CD4-positive, alpha-beta T cell treated with Interferon gamma for 1 hour (primary cell): ENCODE measurements at regions not wholly inside any gene's neighbourhood (a gene's known extent, or its start where the extent isn't known, plus 50 kb on each side); places are given as distances from the start of the nearest gene placed in this dataset.

ENCODE experiments used
- DNase-seq: peaks from one replicate; pipeline ENCODE4 v3.0.0-alpha.2; 2020

- no peak for DNase-seq
These were observed 328.8 kb upstream of the GATB start for GRCh38 chr4:152089584-152089983.

- no peak for DNase-seq
These were observed 326.5 kb upstream of the GATB start for GRCh38 chr4:152087335-152087734.

- no peak for DNase-seq
These were observed 324.9 kb upstream of the GATB start for GRCh38 chr4:152085657-152086056.

- DNase-seq, result no peak
These were observed 322.5 kb upstream of the GATB start for GRCh38 chr4:152083338-152083737.

GRCh38 chr4:152081024-152081423 is 320.2 kb upstream of the GATB start:
- DNase-seq, result no peak

GRCh38 chr4:152079543-152080293 is 318.9 kb upstream of the GATB start:
- DNase-seq, result peak; percentile 43

- no peak for DNase-seq
These were observed 318.3 kb upstream of the GATB start for GRCh38 chr4:152079079-152079478.

- DNase-seq, result no peak
These were observed 316.8 kb upstream of the GATB start for GRCh38 chr4:152077582-152077981.

GRCh38 chr4:152075253-152075928 is 314.6 kb upstream of the GATB start:
- no peak for DNase-seq

- DNase-seq, result no peak
These were observed 313.8 kb upstream of the GATB start for GRCh38 chr4:152074573-152074972.

GRCh38 chr4:152074088-152074437 is 313.3 kb upstream of the GATB start:
- DNase-seq, result no peak

- DNase-seq, result no peak
These were observed 312.7 kb upstream of the GATB start for GRCh38 chr4:152073351-152074087.

- no peak for DNase-seq
These were observed 312.1 kb upstream of the GATB start for GRCh38 chr4:152072906-152073305.

- no peak for DNase-seq
These were observed 311.2 kb upstream of the GATB start for GRCh38 chr4:152072001-152072485.

- no peak for DNase-seq
These were observed 310.0 kb upstream of the GATB start for GRCh38 chr4:152070854-152071253.

GRCh38 chr4:152068866-152069265 is 308.1 kb upstream of the GATB start:
- DNase-seq, result no peak

- no peak for DNase-seq
These were observed 304.7 kb upstream of the GATB start for GRCh38 chr4:152065545-152065944.

- DNase-seq, result no peak
These were observed 303.9 kb upstream of the GATB start for GRCh38 chr4:152064753-152065152.

- no peak for DNase-seq
These were observed 303.5 kb upstream of the GATB start for GRCh38 chr4:152064282-152064681.

- DNase-seq, result peak; percentile 35
These were observed 302.9 kb upstream of the GATB start for GRCh38 chr4:152063621-152064240.

- DNase-seq, result no peak
These were observed 302.3 kb upstream of the GATB start for GRCh38 chr4:152062936-152063620.

- DNase-seq, result no peak
These were observed 293.9 kb upstream of the GATB start for GRCh38 chr4:152054731-152055130.
